T1000 (cell line): ENCODE measurements at regions not wholly inside any gene's neighbourhood (a gene's known extent, or its start where the extent isn't known, plus 50 kb on each side); places are given as distances from the start of the nearest gene placed in this dataset.

Experiments used
- DNase-seq: peaks from one replicate; lab custom pipeline; 2025; ENCODE audit warnings: mixed read lengths; lab: John Stamatoyannopoulos, UW

GRCh38 chr20:58069207-58069606 lies 159.2 kb downstream of the ANKRD60 start:
- no peak for DNase-seq

GRCh38 chr20:58065508-58066361 lies 162.7 kb downstream of the ANKRD60 start:
- DNase-seq: no peak

GRCh38 chr20:58064411-58065010 lies 163.9 kb downstream of the ANKRD60 start:
- no peak for DNase-seq

GRCh38 chr20:58059260-58059544 lies 169.3 kb downstream of the ANKRD60 start:
- DNase-seq: no peak

- no peak for DNase-seq
Observed at GRCh38 chr20:58058421-58059259, 169.8 kb downstream of the ANKRD60 start.

- no peak for DNase-seq
Observed at GRCh38 chr20:58056921-58057686, 171.3 kb downstream of the ANKRD60 start.

GRCh38 chr20:58056021-58056591 lies 172.3 kb downstream of the ANKRD60 start:
- DNase-seq: no peak

- no peak for DNase-seq
Observed at GRCh38 chr20:58054780-58055373, 173.6 kb downstream of the ANKRD60 start.

GRCh38 chr20:58054082-58054779 lies 174.2 kb downstream of the ANKRD60 start:
- DNase-seq: no peak

- DNase-seq: no peak
Observed at GRCh38 chr20:58053391-58054055, 174.9 kb downstream of the ANKRD60 start.

- no peak for DNase-seq
Observed at GRCh38 chr20:58051367-58051766, 177.1 kb downstream of the ANKRD60 start.

- no peak for DNase-seq
Observed at GRCh38 chr20:58048096-58048702, 180.3 kb downstream of the ANKRD60 start.

GRCh38 chr20:58046311-58046710 lies 182.1 kb downstream of the ANKRD60 start:
- DNase-seq: no peak

GRCh38 chr20:58045579-58045978 lies 182.9 kb downstream of the ANKRD60 start:
- DNase-seq: no peak

- no peak for DNase-seq
Observed at GRCh38 chr20:58044931-58045555, 183.4 kb downstream of the ANKRD60 start.

GRCh38 chr20:58044286-58044685 lies 184.2 kb downstream of the ANKRD60 start:
- no peak for DNase-seq

GRCh38 chr20:58043236-58044140 lies 185.0 kb downstream of the ANKRD60 start:
- DNase-seq: no peak

GRCh38 chr20:58042591-58042990 lies 185.9 kb downstream of the ANKRD60 start:
- DNase-seq: no peak
